HG02763 (cell line): ENCODE measurements at regions not wholly inside any gene's neighbourhood (a gene's known extent, or its start where the extent isn't known, plus 50 kb on each side); places are given as distances from the start of the nearest gene placed in this dataset.
"Not testable (repeated sequence)": the region's sequence is repeated elsewhere in the genome, so short reads cannot be mapped to it uniquely, and the experiment has no call there.

Experiments used
- ATAC-seq: cut with Tn5 transposase; IDR thresholded peaks from one replicate; pipeline ENCODE4 v1.9.1; 2021; ENCODE audit warnings: mild to moderate bottlenecking, moderate library complexity; ENCODE audit not compliant: unreplicated experiment

DNA sequence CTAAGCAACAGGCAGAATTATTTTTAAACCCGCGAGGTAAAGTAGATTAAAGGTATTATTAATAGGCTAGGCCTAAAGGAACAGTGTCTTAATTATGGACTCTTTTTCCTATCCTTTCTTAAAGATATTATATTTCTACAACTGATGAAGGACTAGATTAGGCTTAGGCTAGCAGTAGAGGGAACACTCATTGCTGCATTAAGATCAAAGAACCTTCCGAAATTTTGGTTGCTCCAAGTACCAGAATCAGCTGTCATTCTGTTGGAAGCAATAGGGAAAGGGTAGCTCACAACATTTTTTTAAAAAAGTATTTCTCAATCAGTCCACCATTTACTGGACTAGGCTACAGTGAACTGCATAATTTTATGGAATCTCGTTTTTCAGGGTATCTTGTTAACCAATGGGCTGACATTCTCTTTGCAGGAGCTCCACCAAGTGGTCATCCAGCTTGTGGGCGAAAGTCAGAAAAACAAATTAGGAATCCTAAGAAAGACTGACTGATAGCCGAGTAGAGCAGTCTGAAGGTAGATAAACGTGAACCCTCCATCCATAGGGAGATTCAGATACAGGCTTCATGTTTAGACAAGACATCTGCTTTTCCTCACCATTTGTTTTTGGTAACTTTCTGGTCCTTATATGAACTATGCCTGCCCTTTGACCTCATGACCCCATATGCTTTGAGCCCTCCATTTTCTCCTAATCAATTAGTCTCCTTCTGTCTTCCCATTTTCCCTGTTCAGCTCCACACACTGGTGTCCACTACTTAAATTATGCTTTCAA, 103.6 kb upstream of the CHD1 start:
- ATAC-seq, result peak; percentile 35

DNA sequence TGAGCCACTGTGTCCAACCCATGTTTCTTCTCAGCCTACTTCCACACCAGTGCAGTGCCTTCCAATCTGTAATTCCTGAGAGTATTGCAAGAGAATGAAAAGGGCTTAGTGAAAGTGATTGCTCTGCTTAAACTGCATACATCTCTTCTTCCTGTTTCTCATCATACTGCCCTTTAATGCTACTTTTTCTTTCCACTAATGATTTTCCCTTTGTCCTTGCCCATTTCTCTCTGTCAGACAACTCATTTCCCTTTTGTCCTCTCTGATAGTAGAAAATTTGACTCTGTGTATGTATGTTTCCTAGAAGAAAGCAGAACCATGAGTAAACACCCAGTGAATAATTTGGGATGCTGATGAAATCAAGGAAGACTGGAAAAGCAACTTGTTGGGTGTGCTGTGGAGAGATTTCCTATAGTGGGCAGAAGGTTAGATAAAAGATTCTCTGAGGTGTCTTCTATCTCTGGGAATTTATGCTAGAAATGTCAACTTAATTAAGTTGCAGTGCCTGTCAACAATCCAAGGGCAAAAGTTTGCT, 102.2 kb upstream of the CHD1 start:
- ATAC-seq, result no peak

DNA sequence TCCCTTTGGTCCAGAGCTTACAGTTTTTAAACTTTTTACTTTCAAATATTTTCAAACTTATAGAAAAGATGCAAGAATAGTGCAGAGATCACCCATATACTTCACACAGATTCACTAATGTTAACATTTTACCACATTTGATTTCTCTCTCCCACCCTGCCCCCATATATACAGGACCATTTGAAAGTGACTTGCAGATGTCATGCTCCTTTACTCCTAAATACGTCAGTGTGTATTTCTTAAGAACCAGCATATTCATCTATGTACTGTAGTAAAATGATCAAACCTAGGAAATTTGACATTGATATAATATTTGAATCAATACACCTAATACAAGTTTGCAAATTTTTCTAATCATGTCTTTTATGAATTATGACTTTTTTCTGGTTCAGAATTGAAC, 100.4 kb upstream of the CHD1 start:
- ATAC-seq, result no peak

GRCh38 chr5:99028170-99028569, 99.4 kb upstream of the CHD1 start:
- ATAC-seq, result not testable (repeated sequence)

DNA sequence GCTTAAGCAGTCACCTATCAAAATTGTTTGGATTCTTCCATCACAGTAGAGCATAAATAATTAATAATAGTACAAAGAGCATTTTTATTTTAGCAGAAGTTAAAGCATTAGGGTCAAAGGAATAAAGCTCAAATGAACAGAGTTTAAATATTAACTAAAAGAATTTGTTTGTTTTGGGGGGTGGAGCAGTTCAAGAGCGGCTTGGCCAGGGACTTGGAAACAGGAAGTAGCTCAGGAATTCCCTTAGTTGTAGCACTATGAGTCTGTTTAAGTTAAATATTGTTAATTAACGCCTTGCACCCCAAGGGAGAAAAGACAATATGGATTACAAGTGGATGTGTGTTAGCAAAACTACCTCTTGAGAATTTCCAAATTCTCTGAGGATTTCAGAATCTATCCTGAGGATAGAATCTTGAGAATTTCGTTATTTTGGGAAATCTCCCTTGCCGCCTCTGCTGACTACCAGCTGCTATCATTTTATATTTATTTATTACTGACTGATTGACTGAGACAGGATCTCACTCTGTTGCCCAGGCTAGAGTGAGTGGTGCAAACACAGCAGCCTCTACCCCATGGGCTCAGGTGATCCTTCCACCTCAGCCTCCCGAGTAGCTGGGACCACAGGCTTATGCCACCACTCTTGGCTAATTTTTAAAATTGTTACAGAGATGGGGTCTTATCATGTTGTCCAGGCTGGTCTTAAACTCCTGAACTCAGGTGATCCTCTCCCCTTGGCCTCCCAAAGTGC, 96.7 kb upstream of the CHD1 start:
- no peak for ATAC-seq

GRCh38 chr5:99023330-99023729, 94.5 kb upstream of the CHD1 start:
- ATAC-seq, result no peak

- no peak for ATAC-seq
These were observed 93.4 kb upstream of the CHD1 start for GRCh38 chr5:99022250-99022649.

GRCh38 chr5:99020698-99021048, 91.9 kb upstream of the CHD1 start:
- no peak for ATAC-seq

- ATAC-seq, result no peak
These were observed 91.2 kb upstream of the CHD1 start for GRCh38 chr5:99019812-99020697.

- ATAC-seq, result no peak
These were observed 90.4 kb upstream of the CHD1 start for GRCh38 chr5:99019254-99019653.

- ATAC-seq, result no peak
These were observed 81.5 kb upstream of the CHD1 start for GRCh38 chr5:99010294-99010693.

- ATAC-seq, result not testable (repeated sequence)
These were observed 79.2 kb upstream of the CHD1 start for GRCh38 chr5:99008009-99008408.

GRCh38 chr5:99005506-99005905, 76.7 kb upstream of the CHD1 start:
- ATAC-seq, result peak; percentile 17

DNA sequence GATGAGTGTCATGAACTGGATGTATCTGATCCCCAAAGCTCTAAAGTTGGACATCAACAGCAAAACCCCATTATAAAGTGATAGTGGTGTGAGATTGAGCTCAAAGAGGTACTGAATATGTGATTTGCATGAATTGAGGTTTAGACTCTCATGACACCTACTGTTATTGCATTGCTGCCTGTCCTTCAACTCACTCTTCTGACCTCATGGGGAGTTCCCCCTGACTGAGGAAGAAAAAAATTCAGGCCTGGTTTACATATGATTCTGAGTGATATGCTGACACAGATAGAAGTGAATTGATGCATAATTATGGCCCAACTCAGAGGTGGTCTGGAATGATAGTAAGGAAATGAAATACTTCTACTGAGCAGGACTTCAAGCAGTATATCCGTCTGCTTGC, 76.2 kb upstream of the CHD1 start:
- peak; percentile 99 for ATAC-seq

DNA sequence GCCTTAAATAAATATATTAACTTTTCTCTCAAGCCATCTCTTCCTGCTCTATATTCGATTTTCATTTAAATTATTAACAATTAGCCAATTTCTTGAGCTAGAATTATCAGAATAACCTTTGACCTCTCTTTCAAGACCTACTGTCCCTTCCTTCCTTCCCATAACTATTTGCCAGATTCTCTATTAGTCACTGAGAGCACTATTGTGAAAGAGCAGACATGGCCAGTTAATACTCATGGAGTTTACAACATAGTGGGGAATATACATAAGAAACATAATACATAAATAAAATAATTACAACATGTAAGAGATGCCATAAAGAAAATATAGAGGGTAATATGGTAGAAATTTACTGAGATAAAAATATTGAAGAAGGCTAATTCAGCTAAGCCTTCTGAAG, 72.1 kb upstream of the CHD1 start:
- no peak for ATAC-seq

DNA sequence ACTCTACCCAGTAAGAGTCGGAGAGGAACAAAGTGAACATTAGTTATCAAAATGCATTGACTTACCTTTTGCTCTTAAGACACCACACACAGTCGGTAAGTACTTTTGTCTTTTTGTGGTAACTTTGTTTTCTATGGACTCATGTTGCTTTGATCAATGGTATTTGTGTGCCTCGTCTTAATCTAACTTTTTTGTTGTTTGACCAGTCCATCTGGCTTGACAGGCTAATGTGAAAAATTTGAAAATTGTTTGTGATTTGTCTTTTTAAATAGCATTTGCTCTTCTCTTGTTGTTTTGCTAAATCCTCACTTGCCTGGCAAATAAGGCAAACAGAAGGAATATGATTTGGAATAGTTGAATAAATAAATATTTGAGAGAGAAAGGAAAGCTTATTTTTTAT, 71.4 kb upstream of the CHD1 start:
- ATAC-seq, result no peak

DNA sequence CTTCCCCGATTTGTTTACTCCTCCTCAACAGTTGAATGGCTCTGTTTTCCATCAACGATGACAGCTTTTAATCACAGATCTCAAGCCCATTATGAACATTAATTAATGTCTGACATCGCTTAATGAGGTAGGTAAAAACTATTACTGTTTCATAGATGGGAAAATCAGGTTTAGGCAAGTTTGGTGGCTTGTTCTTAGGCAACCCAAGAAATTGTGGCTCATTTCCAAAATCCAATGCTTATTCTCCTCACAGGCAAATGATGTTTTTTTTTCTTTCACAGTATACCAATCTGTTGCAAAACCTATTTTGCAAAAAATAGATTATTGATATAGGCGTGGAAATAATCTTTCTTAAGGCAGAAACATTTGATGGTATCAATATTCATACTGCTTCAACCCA, 70.8 kb upstream of the CHD1 start:
- no peak for ATAC-seq

DNA sequence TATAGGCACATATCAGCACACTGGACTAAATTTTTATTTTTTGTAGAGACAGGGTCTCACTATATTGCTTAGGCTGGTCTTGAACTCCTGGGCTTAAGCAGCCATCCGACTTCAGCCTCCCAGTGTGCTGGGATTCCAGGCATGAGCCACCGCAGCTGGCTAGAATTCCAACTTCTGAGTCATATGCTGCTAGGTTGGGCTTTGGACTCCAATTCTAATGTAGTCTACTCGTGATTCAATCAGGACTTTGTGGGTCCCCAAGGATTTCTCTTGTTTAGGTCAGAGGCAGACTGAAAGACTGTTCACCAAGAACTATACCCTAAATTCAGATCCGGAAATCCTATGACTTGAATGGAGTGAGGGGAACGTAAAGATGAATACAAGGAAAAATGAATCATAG, 68.2 kb upstream of the CHD1 start:
- no peak for ATAC-seq

DNA sequence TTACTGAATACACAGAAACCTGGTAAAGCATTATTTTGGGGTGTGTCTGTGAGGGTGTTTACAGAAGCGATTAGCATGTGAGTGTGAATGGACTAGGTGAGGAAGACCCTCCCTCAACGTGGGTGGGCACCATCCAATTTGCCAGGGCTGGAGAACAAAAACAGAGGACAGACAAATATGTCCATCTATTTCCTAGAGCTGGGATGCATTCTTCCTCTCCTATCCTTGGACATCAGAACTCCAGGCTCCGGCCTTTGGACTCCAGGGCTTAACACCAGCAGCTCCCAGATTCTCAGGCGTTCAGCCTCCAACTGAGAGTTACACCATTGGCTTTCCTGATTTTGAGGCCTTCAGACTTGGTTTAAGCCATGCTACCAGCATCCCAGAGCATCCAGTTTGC, 65.8 kb upstream of the CHD1 start:
- ATAC-seq, result no peak

GRCh38 chr5:98993512-98993911, 64.7 kb upstream of the CHD1 start:
- ATAC-seq, result no peak

DNA sequence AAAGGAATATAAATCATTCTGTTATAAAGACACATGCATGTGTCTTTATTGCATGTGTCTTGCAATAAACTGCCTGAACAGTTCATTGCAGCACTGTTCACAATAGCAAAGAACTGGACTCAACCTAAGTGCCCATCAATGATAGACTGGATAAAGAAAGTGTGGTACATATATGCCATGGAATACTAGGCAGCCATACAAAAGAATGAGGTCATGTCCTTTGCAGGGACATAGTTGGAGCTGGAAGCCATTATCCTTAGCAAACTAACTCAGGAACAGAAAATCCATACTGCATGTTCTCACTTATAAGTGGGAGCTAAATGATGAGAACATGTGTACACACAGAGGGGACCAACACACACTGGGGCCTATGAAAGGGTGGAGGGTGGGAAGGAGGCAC, 63.7 kb upstream of the CHD1 start:
- ATAC-seq, result no peak
